ENCODE measurements at regions not wholly inside any gene's neighbourhood (a gene's known extent, or its start where the extent isn't known, plus 50 kb on each side); places are given as distances from the start of the nearest gene placed in this dataset.

- TF ChIP-seq JUN (CRISPR knock-in tag; IDR thresholded peaks at IDR 0.05) (no peak), GABPB1 (CRISPR knock-in tag; IDR thresholded peaks at IDR 0.05) (no peak), CTCF (IDR thresholded peaks at IDR 0.05) (no peak), ZNF317 (CRISPR knock-in tag; IDR thresholded peaks at IDR 0.05; ENCODE audit: borderline replicate concordance, low read depth) (no peak)
Observed at GRCh38 chr3:20776692-20777091, 590.7 kb upstream of the SGO1 start.
